ENCODE measurements at regions not wholly inside any gene's neighbourhood (a gene's known extent, or its start where the extent isn't known, plus 50 kb on each side); places are given as distances from the start of the nearest gene placed in this dataset.

GRCh38 chr17:34176440-34176839, 78.6 kb upstream of the CCL2 start:
- Histone ChIP-seq H3K9me3 (no peaks in the 10 kb centered on the region), H3K27ac (no peak overlapping the region), H3K4me1 (peaks cover 0 to 19% (median 6%) of the 10 kb centered on the region in 3 donors), H3K27me3 (peaks cover 0 to 74% (median 3%) of the 10 kb centered on the region in 4 donors), H3K36me3 (no peaks in the 10 kb centered on the region), H3K4me3 (no peak overlapping the region)
- DNase-seq = no peak
- WGBS, 2 donors = 60 to 75% methylated on average over 1 to 2 of the region's 2 CpGs
- TF ChIP-seq, protein P1, sequence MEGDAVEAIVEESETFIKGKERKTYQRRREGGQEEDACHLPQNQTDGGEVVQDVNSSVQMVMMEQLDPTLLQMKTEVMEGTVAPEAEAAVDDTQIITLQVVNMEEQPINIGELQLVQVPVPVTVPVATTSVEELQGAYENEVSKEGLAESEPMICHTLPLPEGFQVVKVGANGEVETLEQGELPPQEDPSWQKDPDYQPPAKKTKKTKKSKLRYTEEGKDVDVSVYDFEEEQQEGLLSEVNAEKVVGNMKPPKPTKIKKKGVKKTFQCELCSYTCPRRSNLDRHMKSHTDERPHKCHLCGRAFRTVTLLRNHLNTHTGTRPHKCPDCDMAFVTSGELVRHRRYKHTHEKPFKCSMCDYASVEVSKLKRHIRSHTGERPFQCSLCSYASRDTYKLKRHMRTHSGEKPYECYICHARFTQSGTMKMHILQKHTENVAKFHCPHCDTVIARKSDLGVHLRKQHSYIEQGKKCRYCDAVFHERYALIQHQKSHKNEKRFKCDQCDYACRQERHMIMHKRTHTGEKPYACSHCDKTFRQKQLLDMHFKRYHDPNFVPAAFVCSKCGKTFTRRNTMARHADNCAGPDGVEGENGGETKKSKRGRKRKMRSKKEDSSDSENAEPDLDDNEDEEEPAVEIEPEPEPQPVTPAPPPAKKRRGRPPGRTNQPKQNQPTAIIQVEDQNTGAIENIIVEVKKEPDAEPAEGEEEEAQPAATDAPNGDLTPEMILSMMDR (IDR thresholded peaks at IDR 0.05) = no peak
- no peak for TF ChIP-seq POLR2A (IDR thresholded peaks at IDR 0.05)
- intact Hi-C loops (cut with DNase I) = no loop called here

DNA sequence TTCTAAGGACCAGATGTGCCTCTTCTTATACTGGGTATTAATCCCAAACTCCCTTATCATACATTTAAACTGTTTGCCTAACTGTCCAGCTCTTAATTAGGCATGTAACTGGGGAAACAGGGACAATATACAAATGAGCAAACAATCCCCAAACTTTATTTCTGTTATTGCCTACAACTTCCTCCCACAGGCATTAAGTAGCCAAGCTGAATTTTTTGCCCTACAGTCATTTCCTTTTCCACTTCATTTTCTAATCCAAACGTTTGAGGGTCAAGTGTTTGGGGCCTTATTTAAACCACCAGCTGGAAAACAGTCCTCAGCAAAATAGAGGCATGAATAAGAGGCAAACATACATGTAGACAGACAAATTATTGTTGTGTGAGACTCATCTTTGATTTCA, 77.4 kb upstream of the CCL2 start:
- Histone ChIP-seq H3K27me3 (peaks cover 0 to 74% (median 3%) of the 10 kb centered on the region in 4 donors), H3K36me3 (no peaks in the 10 kb centered on the region), H3K9me3 (no peaks in the 10 kb centered on the region), H3K27ac (peak overlapping the region in 2 of 4 donors; percentile 37 to 50), H3K4me3 (no peak overlapping the region), H3K4me1 (peaks cover 0 to 19% (median 6%) of the 10 kb centered on the region in 3 donors)
- intact Hi-C loops (cut with DNase I) = no loop called here
- TF ChIP-seq, protein P1 (IDR thresholded peaks at IDR 0.05) = no peak
- no peak for TF ChIP-seq POLR2A (IDR thresholded peaks at IDR 0.05)
- DNase-seq = no peak
- 0 to 8% methylated on average over 1 of the region's 1 CpG for WGBS, 2 donors

DNA sequence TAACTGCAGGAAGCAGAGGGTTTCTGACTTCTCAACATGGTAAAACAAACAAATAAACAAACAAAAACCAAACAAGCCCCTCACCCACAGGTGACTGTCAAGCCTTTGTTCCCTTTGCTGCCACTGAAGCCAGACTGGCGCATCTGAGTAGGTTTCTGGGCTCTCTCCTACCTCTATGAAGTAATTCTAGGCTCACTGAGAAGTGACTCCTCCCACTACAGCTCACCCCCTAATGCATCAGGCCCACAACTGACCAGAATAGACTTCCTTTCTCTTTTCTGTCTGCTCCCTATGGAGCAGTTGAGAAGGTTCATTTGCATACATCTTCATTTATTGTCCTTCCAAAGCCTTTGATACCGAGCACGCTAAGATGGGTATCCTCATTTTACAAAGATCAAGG, 77.0 kb upstream of the CCL2 start:
- no peaks in the 10 kb centered on the region for H3K9me3 ChIP-seq
- H3K27me3 ChIP-seq = peaks cover 0 to 70% (median 3%) of the 10 kb centered on the region in 4 donors
- H3K4me3 ChIP-seq = no peak overlapping the region
- WGBS, 2 donors = 61 to 76% methylated on average over 3 of the region's 3 CpGs
- intact Hi-C loops (cut with DNase I) = no loop called here
- no peaks in the 10 kb centered on the region for H3K36me3 ChIP-seq
- H3K27ac ChIP-seq = peak overlapping the region in 2 of 4 donors; percentile 29 to 50
- no peak for DNase-seq
- H3K4me1 ChIP-seq = peaks cover 0 to 19% (median 6%) of the 10 kb centered on the region in 3 donors
- no peak for TF ChIP-seq POLR2A (IDR thresholded peaks at IDR 0.05)
- TF ChIP-seq, protein P1 (IDR thresholded peaks at IDR 0.05) = no peak

DNA sequence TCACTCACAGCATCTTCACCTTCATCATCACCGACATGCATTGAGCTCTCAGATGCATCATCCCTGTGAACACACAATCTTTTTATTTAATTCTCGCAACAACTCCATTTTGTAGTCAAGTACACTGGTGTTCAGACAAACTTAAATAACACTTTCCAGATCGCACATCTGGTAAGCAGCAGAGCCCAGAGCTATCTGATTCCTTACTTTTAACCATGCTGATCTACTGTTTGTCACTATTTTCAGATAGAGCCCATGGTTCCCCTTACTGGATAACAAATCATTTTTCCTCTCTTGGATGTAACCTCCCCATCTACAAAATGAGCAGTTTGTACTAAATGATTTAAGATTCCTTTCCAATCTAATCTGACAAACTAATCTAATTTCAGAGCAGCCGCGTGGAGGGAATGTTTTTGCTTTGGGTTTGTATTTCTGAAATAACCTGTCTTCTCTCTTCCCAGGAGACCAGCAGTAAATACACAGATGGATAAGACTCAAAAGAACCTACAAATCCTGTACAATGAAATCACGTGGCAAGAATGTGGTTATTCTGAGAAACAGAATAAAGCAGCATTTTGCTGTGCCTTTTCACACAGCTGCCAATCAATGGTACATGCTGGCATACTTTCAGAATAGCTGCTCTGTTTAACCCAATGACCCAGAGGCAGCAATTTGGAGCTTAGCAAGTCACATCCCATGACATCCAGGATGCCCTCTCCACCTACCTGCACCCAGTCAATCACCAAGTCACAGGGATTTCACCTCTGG, 72.9 kb upstream of the CCL2 start:
- WGBS, 2 donors = 45 to 57% methylated on average over 6 of the region's 6 CpGs

GRCh38 chr17:34195987-34196386, 59.1 kb upstream of the CCL2 start:
- peaks cover 0 to 12% (median 3%) of the 10 kb centered on the region in 3 donors for H3K4me1 ChIP-seq
- peaks cover 0 to 70% (median 0%) of the 10 kb centered on the region in 4 donors for H3K27me3 ChIP-seq
- TF ChIP-seq, protein P1 (IDR thresholded peaks at IDR 0.05) = no peak
- no peak for TF ChIP-seq POLR2A (IDR thresholded peaks at IDR 0.05)
- no peaks in the 10 kb centered on the region for H3K9me3 ChIP-seq
- intact Hi-C loops (cut with DNase I) = no loop called here
- H3K36me3 ChIP-seq = no peaks in the 10 kb centered on the region
- DNase-seq = no peak
- WGBS, 2 donors = 33 to 56% methylated on average over 1 to 3 of the region's 3 CpGs
- no peak overlapping the region for H3K27ac ChIP-seq
- no peak overlapping the region for H3K4me3 ChIP-seq

More for the DNA sequence above, 72.9 kb upstream of the CCL2 start:
- Histone ChIP-seq H3K36me3 (no peaks in the 10 kb centered on the region), H3K4me1 (peaks cover 0 to 12% (median 0%) of the 10 kb centered on the region in 3 donors), H3K4me3 (no peak overlapping the region), H3K9me3 (no peaks in the 10 kb centered on the region), H3K27ac (no peak overlapping the region), H3K27me3 (peaks cover 0 to 38% (median 3%) of the 10 kb centered on the region in 4 donors)
- intact Hi-C loops (cut with DNase I) = no loop called here
- DNase-seq = no peak
- TF ChIP-seq, protein P1 (IDR thresholded peaks at IDR 0.05) = no peak
- TF ChIP-seq POLR2A (IDR thresholded peaks at IDR 0.05) = no peak

Data from esophagus squamous epithelium (tissue), 5 donors.